CD8-positive, alpha-beta memory T cell (primary cell): ENCODE measurements at regions not wholly inside any gene's neighbourhood (a gene's known extent, or its start where the extent isn't known, plus 50 kb on each side); places are given as distances from the start of the nearest gene placed in this dataset.

Source experiments
- CTCF ChIA-PET: fragments of 350-600 bp; sonication (Branson Sonifier 250); formaldehyde crosslinking; loops from one replicate; lab custom pipeline; 2021; ENCODE audit warnings: antibody characterized with exemption; lab: Charles Lee
- POLR2A ChIA-PET: fragments of 350-600 bp; sonication (Branson Sonifier 250); formaldehyde crosslinking; loops from one replicate; lab custom pipeline; 2021; ENCODE audit warnings: antibody characterized with exemption; lab: Charles Lee
- DNase-seq, 5 donors: peaks; one replicate each; pipeline versions ENCODE4 v3.0.0 to v3.0.0-alpha.2; 2020 to 2022; ENCODE audit warnings: mixed read lengths in 1 of 5
- H3K27ac ChIP-seq: one replicate; pipeline ENCODE4 v1.7.0; 2013; ENCODE audit warnings: low read depth, mild to moderate bottlenecking, low read length, moderate library complexity
- H3K27me3 ChIP-seq: 2 replicates; pipeline ENCODE4 v1.7.0; 2013; ENCODE audit warnings: low read length, mild to moderate bottlenecking; ENCODE audit not compliant: insufficient read depth, poor library complexity, severe bottlenecking
- H3K36me3 ChIP-seq: 2 replicates; pipeline ENCODE4 v1.7.0; 2013; ENCODE audit warnings: mild to moderate bottlenecking, low read length, moderate library complexity; ENCODE audit not compliant: insufficient read depth
- H3K4me1 ChIP-seq: 2 replicates; pipeline ENCODE4 v1.7.0; 2013; ENCODE audit warnings: mild to moderate bottlenecking, low read length, moderate library complexity; ENCODE audit not compliant: insufficient read depth
- H3K4me3 ChIP-seq: 2 replicates; pipeline ENCODE4 v1.7.0; 2013; ENCODE audit warnings: mild to moderate bottlenecking, low read length
- H3K9me3 ChIP-seq: 2 replicates; pipeline ENCODE4 v1.7.0; 2013; ENCODE audit warnings: mild to moderate bottlenecking, low read length
- H3K27ac Mint-ChIP-seq, 8 donors: one replicate each; pipeline ENCODE4 v1.8.0; 2020 to 2021; ENCODE audit warnings: mixed read lengths in 8 of 8, mild to moderate bottlenecking in 6 of 8, inconsistent platforms in 3 of 8, moderate library complexity in 3 of 8
- H3K27me3 Mint-ChIP-seq, 2 donors: one replicate each; pipeline ENCODE4 v1.8.0; 2020 to 2021; ENCODE audit warnings: mixed read lengths in 2 of 2, mild to moderate bottlenecking in 1 of 2, moderate library complexity in 1 of 2
- H3K36me3 Mint-ChIP-seq, 3 donors: one replicate each; pipeline ENCODE4 v1.8.0; 2020 to 2021; ENCODE audit warnings: mixed read lengths in 3 of 3, inconsistent platforms in 1 of 3, mild to moderate bottlenecking in 1 of 3
- H3K4me1 Mint-ChIP-seq, 3 donors: one replicate each; pipeline ENCODE4 v1.8.0; 2020 to 2021; ENCODE audit warnings: mixed read lengths in 3 of 3, inconsistent platforms in 1 of 3, mild to moderate bottlenecking in 1 of 3
- H3K4me3 Mint-ChIP-seq, 7 donors: one replicate each; pipeline ENCODE4 v1.8.0; 2020 to 2021; ENCODE audit warnings: mixed read lengths in 7 of 7, mild to moderate bottlenecking in 6 of 7, moderate library complexity in 4 of 7, inconsistent platforms in 2 of 7
- H3K9me3 Mint-ChIP-seq, 5 donors: one replicate each; pipeline ENCODE4 v1.8.0; 2020 to 2022; ENCODE audit warnings: mixed read lengths in 5 of 5, mild to moderate bottlenecking in 3 of 5, moderate library complexity in 2 of 5, inconsistent platforms in 1 of 5

DNA sequence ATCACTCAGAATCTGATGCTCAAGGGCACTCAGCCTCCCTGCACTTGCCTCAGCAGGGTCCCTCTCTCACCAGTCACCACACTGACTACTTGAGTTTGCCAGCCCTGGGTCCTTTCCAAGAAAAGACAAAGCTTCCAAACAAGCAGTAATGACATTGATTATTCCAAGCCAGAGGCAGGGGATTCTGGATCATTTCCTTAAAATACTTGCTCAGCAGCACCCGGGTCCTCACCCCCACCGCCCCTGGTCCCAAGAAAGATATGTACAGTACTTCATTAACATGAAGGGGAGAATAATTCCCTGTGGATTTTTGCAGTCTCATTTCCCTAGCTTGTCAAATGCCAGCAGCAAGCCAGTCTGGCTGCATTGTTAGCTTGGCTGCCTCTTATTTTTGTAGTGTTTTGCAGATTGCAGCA lies 83.2 kb upstream of the GNAO1 start:
- Mint-ChIP-seq H3K27ac (no peak overlapping the region), H3K4me1 (no peaks in the 10 kb centered on the region), H3K36me3 (no peaks in the 10 kb centered on the region), H3K9me3 (peaks cover 0 to 3% (median 0%) of the 10 kb centered on the region in 5 donors), H3K27me3 (peaks cover 7% of the 10 kb centered on the region in 2 donors), H3K4me3 (no peak overlapping the region)
- POLR2A ChIA-PET, result no interaction called here
- Histone ChIP-seq H3K9me3 (no peaks in the 10 kb centered on the region), H3K27ac (no peak overlapping the region), H3K4me1 (no peaks in the 10 kb centered on the region), H3K4me3 (no peak overlapping the region), H3K27me3 (no peaks in the 10 kb centered on the region), H3K36me3 (no peaks in the 10 kb centered on the region)
- DNase-seq, result no peak
- CTCF ChIA-PET, result interaction anchor here (1.5 to 1.9 kb wide), 2 partner anchors 13 to 210 kb away, joined by 4 to 5 read pairs; no protein-coding TSS in a partner anchor

DNA sequence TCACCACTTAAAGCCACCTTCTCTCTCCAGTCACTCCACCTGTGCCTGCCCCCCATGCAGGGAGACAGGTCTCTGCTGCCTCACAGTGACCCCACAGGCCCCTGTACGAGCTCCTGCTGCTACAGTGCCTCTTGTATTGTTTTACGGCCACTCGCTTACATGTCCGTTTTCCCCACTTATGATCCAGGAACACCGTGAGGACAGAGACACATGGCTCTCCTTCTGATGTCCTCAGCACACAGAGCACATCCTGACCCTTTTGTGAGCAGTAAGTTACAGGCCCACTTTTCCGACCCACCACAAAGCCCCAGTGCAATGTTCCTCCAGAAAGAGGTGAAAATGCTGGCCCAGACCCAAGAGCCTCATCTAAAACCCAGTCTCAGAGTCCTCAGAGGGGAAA lies 84.8 kb upstream of the GNAO1 start:
- H3K9me3 Mint-ChIP-seq, result peaks cover 0 to 3% (median 0%) of the 10 kb centered on the region in 5 donors
- no peak for DNase-seq
- CTCF ChIA-PET, result no interaction called here

DNA sequence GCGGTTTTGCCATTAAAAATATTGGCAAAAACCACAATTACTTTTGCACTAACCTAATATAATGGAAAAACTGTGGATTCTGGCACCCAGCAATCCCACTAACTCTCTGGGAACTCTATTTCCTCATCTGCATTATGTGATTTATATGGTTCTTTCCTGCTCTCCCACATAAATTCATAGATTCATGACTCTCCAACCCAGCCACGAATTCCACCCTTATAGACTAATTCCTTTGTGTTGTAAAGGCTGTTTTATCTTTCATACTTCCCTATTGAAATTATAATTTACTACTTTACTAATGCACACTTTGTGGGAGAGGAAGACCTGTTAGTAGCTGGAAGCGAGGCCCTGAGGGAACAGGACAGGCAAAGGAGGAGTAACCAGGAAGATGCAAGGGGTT lies 88.4 kb upstream of the GNAO1 start:
- no peaks in the 10 kb centered on the region for H3K27me3 ChIP-seq
- no peak overlapping the region for H3K4me3 ChIP-seq
- H3K36me3 ChIP-seq, result no peaks in the 10 kb centered on the region
- H3K4me3 Mint-ChIP-seq, result no peak overlapping the region
- no peaks in the 10 kb centered on the region for H3K36me3 Mint-ChIP-seq
- no peak overlapping the region for H3K27ac Mint-ChIP-seq
- ChIA-PET POLR2A (no interaction called here), CTCF (no interaction called here)
- no peaks in the 10 kb centered on the region for H3K9me3 ChIP-seq
- DNase-seq, result no peak
- H3K9me3 Mint-ChIP-seq, result peaks cover 0 to 3% (median 0%) of the 10 kb centered on the region in 5 donors
- H3K27ac ChIP-seq, result no peak overlapping the region
- H3K27me3 Mint-ChIP-seq, result peaks cover 10 to 15% of the 10 kb centered on the region in 2 donors
- no peaks in the 10 kb centered on the region for H3K4me1 ChIP-seq
- no peaks in the 10 kb centered on the region for H3K4me1 Mint-ChIP-seq

More for the DNA sequence above, 84.8 kb upstream of the GNAO1 start:
- H3K36me3 Mint-ChIP-seq, result no peaks in the 10 kb centered on the region
- Histone ChIP-seq H3K4me1 (no peaks in the 10 kb centered on the region), H3K27ac (no peak overlapping the region), H3K9me3 (no peaks in the 10 kb centered on the region), H3K36me3 (no peaks in the 10 kb centered on the region), H3K4me3 (no peak overlapping the region), H3K27me3 (no peaks in the 10 kb centered on the region)
- peaks cover 7% of the 10 kb centered on the region in 2 donors for H3K27me3 Mint-ChIP-seq
- no peak overlapping the region for H3K27ac Mint-ChIP-seq
- no peaks in the 10 kb centered on the region for H3K4me1 Mint-ChIP-seq
- no peak overlapping the region for H3K4me3 Mint-ChIP-seq
- POLR2A ChIA-PET, result no interaction called here

DNA sequence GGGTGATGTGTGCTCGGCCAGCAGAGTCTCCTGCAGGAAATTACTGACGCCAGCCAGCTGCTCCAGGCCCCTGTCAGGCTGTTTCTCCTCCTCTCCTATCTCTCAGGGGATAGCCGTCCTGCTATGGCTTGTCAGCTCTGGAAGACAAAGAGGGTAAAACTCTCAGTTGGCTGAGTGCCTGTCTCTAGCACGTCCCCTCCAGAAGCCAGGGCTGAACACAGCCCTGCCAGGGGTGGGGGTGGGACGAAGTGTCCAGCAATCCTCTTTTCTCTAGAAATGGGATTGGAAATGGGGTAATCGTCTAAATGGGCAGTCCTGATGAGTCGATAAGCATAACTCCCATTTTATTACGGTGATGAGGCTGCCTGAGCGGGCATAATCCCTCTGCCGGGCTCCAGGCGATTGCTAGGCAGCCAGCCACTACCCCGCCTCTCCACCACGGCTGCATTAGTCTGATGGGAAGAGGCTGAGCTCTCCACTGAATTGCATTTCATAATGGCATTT lies 89.1 kb upstream of the GNAO1 start:
- Mint-ChIP-seq H3K27ac (no peak overlapping the region), H3K4me1 (no peaks in the 10 kb centered on the region), H3K4me3 (no peak overlapping the region), H3K36me3 (no peaks in the 10 kb centered on the region), H3K27me3 (peaks cover 10 to 19% of the 10 kb centered on the region in 2 donors), H3K9me3 (peaks cover 0 to 3% (median 0%) of the 10 kb centered on the region in 5 donors)
- no peaks in the 10 kb centered on the region for H3K9me3 ChIP-seq
- no peaks in the 10 kb centered on the region for H3K27me3 ChIP-seq
- H3K4me1 ChIP-seq, result no peaks in the 10 kb centered on the region
- no peak for DNase-seq
- ChIA-PET POLR2A (no interaction called here), CTCF (no interaction called here)
- no peak overlapping the region for H3K27ac ChIP-seq
- no peak overlapping the region for H3K4me3 ChIP-seq
- no peaks in the 10 kb centered on the region for H3K36me3 ChIP-seq

DNA sequence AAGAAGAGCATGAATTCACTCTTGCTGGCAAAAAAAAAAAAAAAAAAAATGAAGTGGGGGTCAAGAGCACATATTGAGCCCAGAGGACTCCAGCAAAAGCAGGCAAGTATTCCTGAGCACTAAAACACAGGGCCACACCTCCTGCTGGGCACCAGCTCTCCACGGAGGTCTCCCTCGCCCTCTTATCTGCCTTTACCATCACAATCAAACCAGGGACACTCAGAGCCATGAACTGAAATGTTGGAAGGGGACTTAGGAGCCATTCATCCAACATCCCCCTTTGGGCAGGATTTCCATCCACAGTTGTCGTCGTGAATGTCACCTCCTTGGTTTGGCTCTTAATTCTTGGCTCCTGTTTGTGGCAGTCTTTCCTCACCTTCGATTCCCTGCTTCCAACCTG lies 89.8 kb upstream of the GNAO1 start:
- ChIA-PET CTCF (no interaction called here), POLR2A (no interaction called here)
- Mint-ChIP-seq H3K27ac (no peak overlapping the region), H3K4me3 (no peak overlapping the region), H3K4me1 (no peaks in the 10 kb centered on the region), H3K27me3 (peaks cover 8 to 19% of the 10 kb centered on the region in 2 donors), H3K36me3 (no peaks in the 10 kb centered on the region), H3K9me3 (peaks cover 0 to 3% (median 0%) of the 10 kb centered on the region in 5 donors)
- H3K4me1 ChIP-seq, result no peaks in the 10 kb centered on the region
- no peaks in the 10 kb centered on the region for H3K27me3 ChIP-seq
- no peaks in the 10 kb centered on the region for H3K9me3 ChIP-seq
- H3K4me3 ChIP-seq, result no peak overlapping the region
- no peaks in the 10 kb centered on the region for H3K36me3 ChIP-seq
- no peak for DNase-seq
- H3K27ac ChIP-seq, result no peak overlapping the region

DNA sequence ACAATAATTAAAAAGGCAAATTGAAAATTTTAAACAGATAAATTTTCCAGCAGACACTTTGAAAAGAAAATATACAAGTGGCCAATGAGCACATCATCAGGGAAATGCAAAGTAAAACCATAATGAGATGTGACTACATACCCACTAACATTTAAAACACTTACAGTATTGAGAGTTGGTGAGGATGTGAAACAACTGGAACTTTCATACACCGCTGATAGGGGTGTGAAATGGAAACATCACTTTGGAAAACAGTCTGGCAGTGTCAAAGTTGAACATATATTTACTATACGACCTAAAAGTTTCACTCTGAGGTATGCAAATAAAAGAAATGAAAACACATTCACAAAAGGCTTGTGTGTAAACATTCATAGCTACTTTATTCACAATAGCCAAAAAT lies 94.0 kb upstream of the GNAO1 start:
- DNase-seq, result no peak
- no peaks in the 10 kb centered on the region for H3K9me3 Mint-ChIP-seq
- no peaks in the 10 kb centered on the region for H3K4me1 Mint-ChIP-seq
- ChIA-PET POLR2A (no interaction called here), CTCF (no interaction called here)
- no peak overlapping the region for H3K27ac Mint-ChIP-seq
- no peaks in the 10 kb centered on the region for H3K4me1 ChIP-seq
- no peak overlapping the region for H3K4me3 Mint-ChIP-seq
- H3K27me3 Mint-ChIP-seq, result peaks cover 5 to 12% of the 10 kb centered on the region in 2 donors
- H3K4me3 ChIP-seq, result no peak overlapping the region
- H3K36me3 Mint-ChIP-seq, result peaks cover 0 to 1% (median 0%) of the 10 kb centered on the region in 3 donors
- H3K36me3 ChIP-seq, result no peaks in the 10 kb centered on the region
- H3K27ac ChIP-seq, result no peak overlapping the region
- H3K9me3 ChIP-seq, result no peaks in the 10 kb centered on the region
- H3K27me3 ChIP-seq, result no peaks in the 10 kb centered on the region

DNA sequence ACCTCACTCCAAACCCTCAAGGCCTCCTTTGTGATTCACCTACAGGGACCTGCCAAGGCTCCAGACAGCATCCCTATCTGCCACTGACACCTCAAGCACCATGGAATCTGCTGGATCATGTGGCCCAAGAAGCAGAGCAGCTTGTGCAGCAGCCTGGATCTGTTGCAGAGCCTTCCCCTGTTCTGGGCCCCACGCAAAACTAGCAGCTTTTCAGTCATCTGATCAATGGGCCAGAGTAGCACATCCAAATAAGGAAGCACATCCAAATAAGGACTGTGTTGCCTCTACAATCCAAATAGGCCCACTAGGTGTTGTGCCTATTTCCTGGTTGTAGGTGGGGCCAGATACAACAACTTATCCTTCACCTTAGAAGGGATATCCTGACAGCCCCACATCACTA lies 97.1 kb upstream of the GNAO1 start:
- Mint-ChIP-seq H3K36me3 (peaks cover 0 to 1% (median 0%) of the 10 kb centered on the region in 3 donors), H3K27ac (no peak overlapping the region), H3K4me1 (no peaks in the 10 kb centered on the region), H3K9me3 (no peaks in the 10 kb centered on the region), H3K27me3 (peaks cover 5 to 9% of the 10 kb centered on the region in 2 donors), H3K4me3 (no peak overlapping the region)
- no peak for DNase-seq
- no peaks in the 10 kb centered on the region for H3K4me1 ChIP-seq
- no peaks in the 10 kb centered on the region for H3K36me3 ChIP-seq
- no peak overlapping the region for H3K27ac ChIP-seq
- ChIA-PET POLR2A (no interaction called here), CTCF (interaction anchor here (1.5 kb wide), 1 partner anchor 14 kb away, joined by 4 read pairs; no protein-coding TSS in a partner anchor)
- H3K9me3 ChIP-seq, result no peaks in the 10 kb centered on the region
- H3K27me3 ChIP-seq, result no peaks in the 10 kb centered on the region
- H3K4me3 ChIP-seq, result no peak overlapping the region

DNA sequence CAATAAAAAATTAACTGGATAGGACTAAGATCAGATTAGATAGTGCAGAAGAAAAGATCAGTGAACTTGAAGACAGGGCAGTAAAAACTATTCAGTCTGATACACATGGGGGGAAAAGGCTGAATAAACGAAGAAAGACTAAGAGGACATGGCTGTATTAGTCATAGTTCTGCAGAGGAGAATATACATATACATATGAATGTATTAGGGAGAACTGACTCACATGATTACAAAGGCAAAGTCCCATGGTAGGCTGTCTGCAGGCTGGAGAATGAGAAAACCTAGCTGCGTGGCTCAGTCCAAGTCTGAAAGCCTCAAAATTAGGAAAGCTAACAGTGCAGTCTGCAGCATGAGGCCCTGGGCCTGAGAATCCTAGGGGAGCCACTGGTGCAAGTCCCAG lies 98.2 kb upstream of the GNAO1 start:
- no peak overlapping the region for H3K4me3 ChIP-seq
- H3K27ac Mint-ChIP-seq, result no peak overlapping the region
- no peaks in the 10 kb centered on the region for H3K27me3 ChIP-seq
- H3K27ac ChIP-seq, result no peak overlapping the region
- ChIA-PET CTCF (no interaction called here), POLR2A (no interaction called here)
- no peaks in the 10 kb centered on the region for H3K36me3 ChIP-seq
- no peak overlapping the region for H3K4me3 Mint-ChIP-seq
- no peaks in the 10 kb centered on the region for H3K4me1 Mint-ChIP-seq
- H3K4me1 ChIP-seq, result no peaks in the 10 kb centered on the region
- H3K9me3 Mint-ChIP-seq, result no peaks in the 10 kb centered on the region
- DNase-seq, result no peak
- peaks cover 5 to 6% of the 10 kb centered on the region in 2 donors for H3K27me3 Mint-ChIP-seq
- H3K36me3 Mint-ChIP-seq, result peaks cover 0 to 1% (median 0%) of the 10 kb centered on the region in 3 donors
- no peaks in the 10 kb centered on the region for H3K9me3 ChIP-seq
